Gastroesophageal sphincter (tissue), 4 donors: ENCODE measurements at regions not wholly inside any gene's neighbourhood (a gene's known extent, or its start where the extent isn't known, plus 50 kb on each side); places are given as distances from the start of the nearest gene placed in this dataset.

ENCODE experiments used
- ATAC-seq: fragments of 150-250 bp; one replicate; pipeline ENCODE4 v1.9.1; 2016; ENCODE audit warnings: mild to moderate bottlenecking, moderate library complexity
- H3K27ac ChIP-seq, 4 donors: fragments of 200-600 bp; sonication (generic) in 3 of 4; 1 replicate in 3 of 4; 2 replicates in 1 of 4; pipeline ENCODE4 v1.5.1; 2016 to 2019
- H3K27me3 ChIP-seq: fragments of 200-600 bp; sonication (generic); one replicate; pipeline ENCODE4 v1.5.1; 2019
- H3K36me3 ChIP-seq, 2 donors: fragments of 200-600 bp; sonication (generic); one replicate each; pipeline ENCODE4 v1.5.1; 2019; ENCODE audit warnings: control low read depth in 1 of 2
- H3K4me1 ChIP-seq, 3 donors: fragments of 200-600 bp; sonication (generic); 1 replicate in 2 of 3; 2 replicates in 1 of 3; pipeline ENCODE4 v1.5.1; 2016 to 2019; ENCODE audit warnings: control low read depth in 2 of 3
- H3K4me3 ChIP-seq, 2 donors: fragments of 200-600 bp; sonication (generic); one replicate each; pipeline ENCODE4 v1.5.1; 2019; ENCODE audit warnings: mild to moderate bottlenecking in 1 of 2, moderate library complexity in 1 of 2
- H3K9me3 ChIP-seq, 3 donors: fragments of 200-600 bp; sonication (generic); one replicate each; pipeline ENCODE4 v1.5.1; 2017 to 2019; ENCODE audit warnings: control low read depth in 2 of 3
- CTCF ChIP-seq, 4 experiments: fragments of 200-600 bp in 2 of 4; fragments of 450-650 bp in 2 of 4; sonication (generic) in 1 of 4; IDR thresholded peaks; one replicate each; pipeline ENCODE4 v1.5.1; 2017 to 2019; ENCODE audit warnings: antibody characterized with exemption in 4 of 4, mild to moderate bottlenecking in 2 of 4, moderate library complexity in 2 of 4
- EP300 ChIP-seq: sonication (generic); formaldehyde crosslinking; IDR thresholded peaks from one replicate; pipeline ENCODE4 v1.6.1; 2017; ENCODE audit warnings: antibody characterized with exemption, mild to moderate bottlenecking
- POLR2A ChIP-seq, 2 donors: fragments of 450-650 bp; IDR thresholded peaks; one replicate each; pipeline ENCODE4 v1.6.1; 2017; ENCODE audit warnings: antibody characterized with exemption in 2 of 2, mild to moderate bottlenecking in 2 of 2, moderate library complexity in 1 of 2
- POLR2AphosphoS5 ChIP-seq: sonication (generic); formaldehyde crosslinking; IDR thresholded peaks from one replicate; pipeline ENCODE4 v1.6.1; 2017; ENCODE audit warnings: antibody characterized with exemption
- WGBS, 2 donors: methylation state at CpG; one replicate each; pipeline ENCODE4 v1.1.5; 2018; ENCODE audit warnings: low coverage in 1 of 2; 5-methylcytosine and 5-hydroxymethylcytosine counted together

DNA sequence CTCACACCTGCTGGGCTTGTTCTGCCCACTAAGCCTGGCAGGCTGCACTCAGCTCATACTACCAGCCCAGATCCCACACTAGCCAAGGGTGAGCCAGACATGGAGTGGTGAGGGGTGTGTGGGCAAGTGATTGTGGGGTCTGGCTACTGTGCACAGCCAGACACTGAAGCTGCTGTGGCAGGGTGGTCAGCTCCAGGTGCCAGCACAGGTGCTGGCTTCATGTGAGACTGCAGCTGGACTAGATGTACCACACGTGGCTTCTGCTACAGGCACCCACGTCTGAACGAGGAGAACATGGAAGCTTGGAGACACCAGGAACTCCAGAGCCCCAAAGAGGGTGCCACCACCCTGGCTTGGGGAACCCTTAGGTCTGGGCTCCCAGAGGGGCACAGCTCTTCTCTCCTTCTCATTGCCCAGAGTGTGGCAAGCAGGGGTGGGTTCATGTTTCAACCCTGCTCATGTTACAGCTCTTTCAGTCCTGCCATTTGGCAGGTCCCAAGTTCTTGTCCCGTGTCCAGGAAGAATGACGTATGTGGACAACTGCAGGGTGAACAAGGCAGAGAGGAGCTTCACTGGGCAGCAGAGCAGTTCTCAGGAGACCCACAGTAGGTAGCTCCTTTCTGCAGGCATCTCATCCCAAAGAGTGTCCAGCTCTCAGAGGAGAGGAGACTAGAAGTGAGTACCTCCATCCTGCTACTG is 1624.2 kb upstream of the TMEFF2 start:
- Histone ChIP-seq H3K36me3 (no peaks in the 10 kb centered on the region), H3K27ac (no peak overlapping the region), H3K9me3 (peaks cover 0 to 23% (median 0%) of the 10 kb centered on the region in 3 donors), H3K4me3 (no peak overlapping the region), H3K27me3 (peaks cover 9% of the 10 kb centered on the region), H3K4me1 (no peaks in the 10 kb centered on the region)
- WGBS, 2 donors = 88% methylated on average over 3 of the region's 5 CpGs; no CpG with 5 or more reads in 1 of the 2 donors
- no peak for ATAC-seq
- no peak for TF ChIP-seq POLR2A (IDR thresholded peaks at IDR 0.05)
- no peak for TF ChIP-seq CTCF (IDR thresholded peaks at IDR 0.05)

DNA sequence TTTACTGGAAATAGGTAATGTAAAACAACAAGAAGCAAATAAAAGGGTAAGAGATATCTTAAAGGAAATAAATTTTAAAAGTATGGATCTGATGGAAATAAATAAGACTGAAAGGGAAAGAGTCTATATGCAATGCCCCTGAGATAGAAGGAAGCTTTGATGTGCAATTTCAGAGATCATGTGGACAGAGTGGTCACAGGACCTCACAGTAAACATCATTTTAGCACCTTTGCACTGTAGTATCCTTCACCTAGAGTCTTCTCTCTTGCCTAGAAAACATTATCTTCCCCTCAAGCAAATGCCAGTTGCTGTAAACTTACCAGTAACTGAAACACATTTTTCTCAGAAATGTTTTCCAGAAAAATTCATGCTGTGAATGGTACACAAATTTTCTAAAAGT is 1621.3 kb upstream of the TMEFF2 start:
- TF ChIP-seq EP300 (no peak), CTCF (IDR thresholded peaks at IDR 0.05) (no peak), POLR2A (IDR thresholded peaks at IDR 0.05) (no peak), POLR2AphosphoS5 (no peak)
- Histone ChIP-seq H3K4me1 (no peaks in the 10 kb centered on the region), H3K27ac (no peak overlapping the region), H3K27me3 (peaks cover 9% of the 10 kb centered on the region), H3K36me3 (no peaks in the 10 kb centered on the region), H3K9me3 (peaks cover 0 to 7% (median 0%) of the 10 kb centered on the region in 3 donors), H3K4me3 (no peak overlapping the region)
- no peak for ATAC-seq

DNA sequence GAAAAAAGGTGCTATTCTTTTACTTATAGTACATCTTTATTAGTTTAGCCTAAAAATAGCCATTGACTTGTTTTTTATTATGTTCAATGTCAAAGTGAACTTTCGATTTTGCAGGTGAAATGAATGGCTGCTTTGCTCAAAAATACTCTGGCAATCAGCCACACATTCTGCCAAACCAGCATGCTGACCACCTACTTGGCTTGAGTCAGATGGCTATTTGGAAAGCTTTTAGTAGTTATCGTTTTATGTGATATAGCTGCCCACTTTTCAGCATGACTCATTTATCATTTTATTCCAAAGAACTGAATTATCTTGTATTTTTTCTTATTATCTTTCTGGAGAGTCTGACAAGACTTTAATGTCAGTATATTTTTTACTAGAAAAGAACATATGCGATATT is 1615.8 kb upstream of the TMEFF2 start:
- TF ChIP-seq CTCF (IDR thresholded peaks at IDR 0.05) (no peak), POLR2AphosphoS5 (no peak), EP300 (no peak), POLR2A (IDR thresholded peaks at IDR 0.05) (no peak)
- Histone ChIP-seq H3K27ac (no peak overlapping the region), H3K27me3 (no peaks in the 10 kb centered on the region), H3K36me3 (no peaks in the 10 kb centered on the region), H3K9me3 (no peaks in the 10 kb centered on the region), H3K4me1 (no peaks in the 10 kb centered on the region), H3K4me3 (no peak overlapping the region)
- no peak for ATAC-seq
- WGBS, 2 donors = 40 to 50% methylated on average over 3 of the region's 3 CpGs

DNA sequence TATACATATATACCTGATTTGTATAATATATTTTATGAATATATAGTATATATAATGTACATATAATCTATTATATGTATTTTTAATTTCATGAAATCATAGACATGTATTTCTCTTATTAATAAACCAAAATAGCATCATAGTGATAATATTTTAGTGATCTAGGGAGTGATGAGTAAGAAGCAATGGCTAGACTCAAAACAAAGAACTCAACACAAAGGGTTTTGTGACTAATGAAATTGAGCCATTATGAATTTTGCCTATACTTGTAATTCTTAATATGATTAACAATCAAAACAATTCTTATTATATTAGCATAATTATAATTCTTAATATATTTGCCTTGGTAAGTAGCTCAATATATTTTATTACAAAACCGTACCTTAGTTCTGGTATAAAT is 1614.1 kb upstream of the TMEFF2 start:
- Histone ChIP-seq H3K36me3 (no peaks in the 10 kb centered on the region), H3K27me3 (no peaks in the 10 kb centered on the region), H3K4me1 (no peaks in the 10 kb centered on the region), H3K4me3 (no peak overlapping the region), H3K9me3 (no peaks in the 10 kb centered on the region), H3K27ac (no peak overlapping the region)
- ATAC-seq = no peak
- no peak for TF ChIP-seq EP300
- no peak for TF ChIP-seq POLR2AphosphoS5
- TF ChIP-seq POLR2A (IDR thresholded peaks at IDR 0.05) = no peak
- no peak for TF ChIP-seq CTCF (IDR thresholded peaks at IDR 0.05)
- 81 to 91% methylated on average over 1 of the region's 1 CpG for WGBS, 2 donors

DNA sequence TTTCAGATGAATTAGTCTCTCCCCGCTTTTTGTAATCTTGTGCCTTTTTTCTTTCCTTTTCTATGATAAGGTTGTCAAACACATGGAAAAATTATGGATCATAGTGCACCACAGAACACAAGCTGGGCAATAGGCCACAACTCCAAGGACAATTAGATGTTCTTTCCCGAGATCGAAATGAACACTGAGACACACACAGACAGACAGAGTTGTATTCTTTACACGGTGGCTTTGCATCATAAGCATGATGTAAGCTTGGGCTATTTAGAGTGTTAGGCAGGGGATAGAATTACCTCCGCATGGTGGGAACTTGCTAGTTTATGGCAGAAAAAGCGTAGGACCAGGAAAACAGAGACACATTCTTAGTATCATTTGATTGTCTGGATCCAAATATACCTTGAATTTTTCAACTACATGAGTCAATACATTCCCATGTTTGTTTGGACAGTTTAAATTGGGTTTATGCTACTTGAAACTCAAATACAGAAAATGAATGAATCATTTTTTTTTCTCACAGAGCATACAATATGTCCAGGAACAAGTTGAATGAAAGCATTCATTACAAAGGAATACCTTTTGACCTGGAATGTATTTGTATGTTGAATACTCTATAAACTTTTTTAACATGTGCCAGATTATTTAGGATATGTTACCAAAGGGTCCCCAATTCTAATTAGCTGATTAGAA is 1611.5 kb upstream of the TMEFF2 start:
- no peaks in the 10 kb centered on the region for H3K4me1 ChIP-seq
- no peak overlapping the region for H3K4me3 ChIP-seq
- no peaks in the 10 kb centered on the region for H3K9me3 ChIP-seq
- TF ChIP-seq CTCF (IDR thresholded peaks at IDR 0.05) (no peak), POLR2A (IDR thresholded peaks at IDR 0.05) (no peak), EP300 (no peak), POLR2AphosphoS5 (no peak)
- H3K27me3 ChIP-seq = no peaks in the 10 kb centered on the region
- no peak overlapping the region for H3K27ac ChIP-seq
- 53 to 79% methylated on average over 5 of the region's 6 CpGs for WGBS, 2 donors
- ATAC-seq = no peak
- no peaks in the 10 kb centered on the region for H3K36me3 ChIP-seq
